H1 (cell line): ENCODE measurements at regions not wholly inside any gene's neighbourhood (a gene's known extent, or its start where the extent isn't known, plus 50 kb on each side); places are given as distances from the start of the nearest gene placed in this dataset.

Experiments used
- CTCF ChIA-PET: fragments of 300-600 bp; sonication (Branson Sonifier 250); formaldehyde crosslinking; loops from one replicate; lab custom pipeline; 2021; ENCODE audit not compliant: partially characterized antibody; lab: Charles Lee
- POLR2A ChIA-PET: fragments of 300-600 bp; sonication (Branson Sonifier 250); formaldehyde crosslinking; loops from one replicate; lab custom pipeline; 2021; ENCODE audit warnings: inconsistent platforms; ENCODE audit not compliant: partially characterized antibody; lab: Charles Lee
- DNase-seq, 2 experiments: peaks; one replicate each; pipeline versions ENCODE4 v3.0.0 to v3.0.0-alpha.2; 2010 to 2022; ENCODE audit warnings: low spot score in 2 of 2, low read depth in 1 of 2, mixed read lengths in 1 of 2
- FAIRE-seq: peaks from 2 replicates; lab custom pipeline; 2011; peaks lifted over from hg19 to GRCh38; lab: Jason Lieb, UNC
- H2AFZ ChIP-seq: 2 replicates; pipeline ENCODE4 v1.8.1; 2012; ENCODE audit warnings: low read length, inconsistent platforms
- H2AK5ac ChIP-seq: 2 replicates; pipeline ENCODE4 v1.6.1; 2013; ENCODE audit warnings: low read depth, low read length
- H2BK120ac ChIP-seq: replicated peaks from 2 replicates; pipeline ENCODE3; 2013; ENCODE audit warnings: low read depth, low read length, inconsistent platforms
- H2BK12ac ChIP-seq: 2 replicates; pipeline ENCODE4 v1.6.1; 2013; ENCODE audit warnings: low read depth, low read length
- H2BK15ac ChIP-seq: 2 replicates; pipeline ENCODE4 v1.6.1; 2013; ENCODE audit warnings: low read length
- H2BK20ac ChIP-seq: 2 replicates; pipeline ENCODE4 v1.6.1; 2013; ENCODE audit warnings: low read length
- H2BK5ac ChIP-seq: 2 replicates; pipeline ENCODE4 v1.6.1; 2013; ENCODE audit warnings: low read depth, low read length
- H3K14ac ChIP-seq: 2 replicates; pipeline ENCODE4 v1.6.1; 2013; ENCODE audit warnings: inconsistent platforms; ENCODE audit not compliant: insufficient read length
- H3K18ac ChIP-seq: 2 replicates; pipeline ENCODE4 v1.6.1; 2013; ENCODE audit warnings: low read length; ENCODE audit errors: extremely low read depth
- H3K23ac ChIP-seq: 2 replicates; pipeline ENCODE4 v1.6.1; 2013; ENCODE audit warnings: inconsistent platforms; ENCODE audit not compliant: insufficient read length
- H3K23me2 ChIP-seq: 2 replicates; pipeline ENCODE4 v1.6.1; 2013; ENCODE audit warnings: low read depth, low read length
- H3K27ac ChIP-seq: 2 replicates; pipeline ENCODE4 v1.6.1; 2011; ENCODE audit warnings: low read depth, low read length, inconsistent platforms
- H3K27me3 ChIP-seq, 4 experiments: replicated peaks in 1 of 4; 1 replicate in 1 of 4; 2 replicates in 3 of 4; pipeline versions ENCODE4 v1.6.1 to v1.8.1; 2011 to 2013; ENCODE audit warnings: low read length in 3 of 4, mild to moderate bottlenecking in 3 of 4, inconsistent platforms in 2 of 4, mixed read lengths in 2 of 4, moderate library complexity in 1 of 4; ENCODE audit not compliant: control insufficient read depth in 3 of 4, insufficient read depth in 3 of 4; ENCODE audit errors: extremely low read depth in 1 of 4
- H3K36me3 ChIP-seq, 4 experiments: 2 replicates each; pipeline versions ENCODE4 v1.6.1 to v1.8.1; 2011 to 2013; ENCODE audit warnings: mild to moderate bottlenecking in 4 of 4, low read length in 3 of 4, moderate library complexity in 2 of 4, control low read depth in 1 of 4, inconsistent platforms in 1 of 4; ENCODE audit not compliant: insufficient read depth in 4 of 4, control insufficient read depth in 2 of 4
- H3K4ac ChIP-seq: replicated peaks from 2 replicates; pipeline ENCODE3; 2013; ENCODE audit warnings: low read length, low read depth, mixed read lengths, inconsistent platforms; ENCODE audit not compliant: insufficient read length
- H3K4me1 ChIP-seq, 4 experiments: replicated peaks in 1 of 4; 1 replicate in 1 of 4; 2 replicates in 3 of 4; pipeline versions ENCODE4 v1.6.1 to v1.8.1; 2011 to 2013; ENCODE audit warnings: low read length in 3 of 4, inconsistent platforms in 2 of 4, mixed read lengths in 1 of 4; ENCODE audit not compliant: insufficient read depth in 4 of 4, control insufficient read depth in 3 of 4
- H3K4me2 ChIP-seq, 2 experiments: 2 replicates each; pipeline versions ENCODE4 v1.6.1 to v1.8.1; 2011 to 2013; ENCODE audit warnings: low read depth in 2 of 2, low read length in 2 of 2, control low read depth in 1 of 2, inconsistent platforms in 1 of 2, mild to moderate bottlenecking in 1 of 2; ENCODE audit not compliant: insufficient read depth in 1 of 2
- H3K4me3 ChIP-seq, 4 experiments: fragments of 200-600, 300-600 bp in 1 of 4; sonication (generic), shearing (Covaris generic), sonication (Bioruptor Twin) in 1 of 4; 2 replicates each; pipeline versions ENCODE4 v1.5.1 to v1.8.1; 2011 to 2016; ENCODE audit warnings: low read length in 4 of 4, low read depth in 3 of 4, control low read depth in 2 of 4, inconsistent platforms in 2 of 4, mild to moderate bottlenecking in 2 of 4, mixed read lengths in 1 of 4, moderate library complexity in 1 of 4; ENCODE audit not compliant: insufficient read depth in 2 of 4; ENCODE audit errors: extremely low read depth in 1 of 4
- H3K56ac ChIP-seq: replicated peaks from 2 replicates; pipeline ENCODE3; 2013; ENCODE audit warnings: low read depth, mild to moderate bottlenecking, mixed read lengths, low read length, inconsistent platforms; ENCODE audit not compliant: insufficient read length
- H3K79me1 ChIP-seq: 2 replicates; pipeline ENCODE4 v1.6.1; 2013; ENCODE audit warnings: low read depth, low read length, control low read depth
- H3K79me2 ChIP-seq, 2 experiments: 2 replicates each; pipeline versions ENCODE4 v1.6.1 to v1.8.1; 2012 to 2013; ENCODE audit warnings: low read length in 2 of 2, mild to moderate bottlenecking in 2 of 2, inconsistent platforms in 1 of 2; ENCODE audit not compliant: insufficient read depth in 2 of 2, control insufficient read depth in 1 of 2
- H3K9ac ChIP-seq, 4 experiments: replicated peaks in 1 of 4; 1 replicate in 1 of 4; 2 replicates in 3 of 4; pipeline versions ENCODE4 v1.6.1 to v1.8.1; 2011 to 2013; ENCODE audit warnings: low read depth in 3 of 4, low read length in 3 of 4, control low read depth in 2 of 4, mild to moderate bottlenecking in 2 of 4, moderate library complexity in 2 of 4, inconsistent platforms in 1 of 4; ENCODE audit errors: extremely low read depth in 1 of 4
- H3K9me3 ChIP-seq, 2 experiments: 2 replicates each; pipeline versions ENCODE4 v1.6.1 to v1.8.1; 2012 to 2013; ENCODE audit warnings: mild to moderate bottlenecking in 2 of 2, moderate library complexity in 2 of 2, control low read depth in 1 of 2, inconsistent platforms in 1 of 2, low read depth in 1 of 2, low read length in 1 of 2, mixed read lengths in 1 of 2; ENCODE audit not compliant: insufficient read depth in 2 of 2
- H4K20me1 ChIP-seq, 2 experiments: replicated peaks in 1 of 2; 2 replicates each; pipeline versions ENCODE3 to v1.8.1; 2011 to 2013; ENCODE audit warnings: inconsistent platforms in 2 of 2, low read length in 2 of 2, mild to moderate bottlenecking in 1 of 2; ENCODE audit not compliant: insufficient read depth in 2 of 2, control insufficient read depth in 1 of 2
- H4K5ac ChIP-seq: 2 replicates; pipeline ENCODE4 v1.6.1; 2013; ENCODE audit warnings: low read length, low read depth, mixed read lengths, inconsistent platforms; ENCODE audit not compliant: insufficient read length
- H4K8ac ChIP-seq: 2 replicates; pipeline ENCODE4 v1.8.0; 2013; ENCODE audit warnings: mild to moderate bottlenecking, moderate library complexity, low read length, inconsistent platforms; ENCODE audit not compliant: insufficient read depth; ENCODE audit errors: extremely low read depth
- H4K91ac ChIP-seq: replicated peaks from 2 replicates; pipeline ENCODE3; 2013; ENCODE audit warnings: low read length, mixed read lengths, inconsistent platforms; ENCODE audit not compliant: insufficient read length
- JUN ChIP-seq: IDR thresholded peaks from 2 replicates; pipeline ENCODE4 v1.6.1; 2011; ENCODE audit warnings: low read depth, mild to moderate bottlenecking, improper control_type of control experiment, low read length
- SP1 ChIP-seq: IDR thresholded peaks from 2 replicates; pipeline ENCODE4 v1.6.1; 2011; ENCODE audit warnings: low read depth, low read length
- WGBS, 2 experiments: shearing (Covaris generic) in 1 of 2; methylation state at CpG; one replicate each; pipeline versions ENCODE4 v1.1.6 to v1.1.7; 2013 to 2015; ENCODE audit warnings: low lambda C conversion rate in 2 of 2, mixed read lengths in 2 of 2, inconsistent platforms in 1 of 2, low coverage in 1 of 2, missing lambda C conversion rate in 1 of 2; ENCODE audit not compliant: insufficient replicate concordance in 2 of 2, insufficient coverage in 1 of 2, insufficient read length in 1 of 2; ENCODE audit errors: extremely low coverage in 1 of 2, missing lambda C conversion rate in 1 of 2; 5-methylcytosine and 5-hydroxymethylcytosine counted together

DNA sequence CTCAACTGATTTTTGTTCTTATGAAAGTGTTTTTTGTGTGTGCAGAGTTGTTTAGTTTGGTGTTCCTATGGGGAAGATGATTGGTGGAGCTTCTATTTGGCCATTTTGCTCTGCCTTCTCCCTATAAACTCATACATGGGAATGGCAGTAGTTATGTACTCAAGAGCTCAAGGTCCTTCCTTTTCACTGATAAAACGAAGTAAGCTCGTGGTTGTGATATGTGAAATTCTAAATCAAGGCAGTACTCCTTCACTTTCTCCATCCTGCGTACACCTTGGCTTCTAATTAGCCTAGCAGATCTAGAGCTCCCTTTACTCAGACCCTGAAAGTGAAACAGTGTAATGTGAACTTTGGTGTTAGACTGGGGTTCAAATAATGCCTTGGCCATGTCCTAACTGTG, 159.3 kb upstream of the TNC start:
- Histone ChIP-seq H2AFZ (no peak overlapping the region), H4K91ac (no peak overlapping the region), H3K9ac (no peak overlapping the region), H4K5ac (no peak overlapping the region), H2BK15ac (no peak overlapping the region), H3K27me3 (no peaks in the 10 kb centered on the region), H3K4me1 (no peaks in the 10 kb centered on the region), H3K4me3 (no peak overlapping the region), H3K79me1 (no peaks in the 10 kb centered on the region), H3K23ac (no peak overlapping the region), H4K20me1 (no peaks in the 10 kb centered on the region), H3K14ac (no peak overlapping the region), H2BK120ac (no peak overlapping the region), H4K8ac (no peak overlapping the region), H3K79me2 (no peaks in the 10 kb centered on the region), H3K4ac (no peak overlapping the region), H3K27ac (no peak overlapping the region), H2BK5ac (no peak overlapping the region), H3K23me2 (no peaks in the 10 kb centered on the region), H2AK5ac (no peak overlapping the region), H3K36me3 (no peaks in the 10 kb centered on the region), H3K18ac (no peak overlapping the region), H3K56ac (no peak overlapping the region), H2BK12ac (no peak overlapping the region), H3K9me3 (no peaks in the 10 kb centered on the region), H2BK20ac (no peak overlapping the region), H3K4me2 (no peak overlapping the region)
- FAIRE-seq, result no peak
- ChIA-PET CTCF (interaction anchor here (1.0 to 1.8 kb wide), 2 partner anchors 12 to 263 kb away, joined by 4 read pairs; no protein-coding TSS in a partner anchor), POLR2A (no interaction called here)
- DNase-seq, result no peak
- 91% methylated on average over 3 of the region's 3 CpGs; no CpG with 5 or more reads in 1 of the 2 experiments for WGBS, 2 experiments
- TF ChIP-seq JUN, result no peak
- no peak for TF ChIP-seq SP1
